ENCODE measurements at regions not wholly inside any gene's neighbourhood (a gene's known extent, or its start where the extent isn't known, plus 50 kb on each side); places are given as distances from the start of the nearest gene placed in this dataset.
"Not testable (repeated sequence)": the region's sequence is repeated elsewhere in the genome, so short reads cannot be mapped to it uniquely, and the experiment has no call there.

- no peak overlapping the region for H3K4me3 ChIP-seq (ENCODE audit: low read length)
- H3K79me2 ChIP-seq (ENCODE audit: low read length), result no peaks in the 10 kb centered on the region
- H3K4me2 ChIP-seq (ENCODE audit: low read depth, low read length), result no peak overlapping the region
- H4K20me1 ChIP-seq (ENCODE audit: insufficient read depth, low read length), result no peaks in the 10 kb centered on the region
- H3K4me1 ChIP-seq (ENCODE audit: low read length), result no peaks in the 10 kb centered on the region
- H2AFZ ChIP-seq (ENCODE audit: low read length), result no peak overlapping the region
- H3K27ac ChIP-seq (ENCODE audit: low read length), result no peak overlapping the region
- no peaks in the 10 kb centered on the region for H3K9me2 ChIP-seq (replicated peaks; ENCODE audit: insufficient read depth, low read length)
- H3K27me3 ChIP-seq (replicated peaks; ENCODE audit: insufficient read depth, low read length), result no peaks in the 10 kb centered on the region
- no peaks in the 10 kb centered on the region for H3K36me3 ChIP-seq (replicated peaks; ENCODE audit: insufficient read depth, low read length)
- no peaks in the 10 kb centered on the region for H3K9me3 ChIP-seq (replicated peaks; ENCODE audit: insufficient read depth, low read length)
- no peaks in the 10 kb centered on the region for H3F3A ChIP-seq (ENCODE audit: insufficient read depth, low read length)
- H3K9ac ChIP-seq (ENCODE audit: low read length), result no peak overlapping the region
- no peak for DNase-seq
- TF ChIP-seq EZH2phosphoT487 (IDR thresholded peaks at IDR 0.05; ENCODE audit: low read length), result no peak
- no peak for TF ChIP-seq CTCF (IDR thresholded peaks at IDR 0.05; ENCODE audit: low read length)
- TF ChIP-seq EZH2 (optimal IDR thresholded peaks at IDR 0.05; ENCODE audit: low read depth, low read length), result no peak
These were observed 57.7 kb upstream of the EP300 start for GRCh38 chr22:41034706-41035105.

GRCh38 chr22:41036924-41037323 lies 55.5 kb upstream of the EP300 start:
- no peaks in the 10 kb centered on the region for H3K27me3 ChIP-seq (replicated peaks; ENCODE audit: insufficient read depth, low read length)
- no peaks in the 10 kb centered on the region for H3K4me1 ChIP-seq (ENCODE audit: low read length)
- no peak overlapping the region for H3K4me3 ChIP-seq (ENCODE audit: low read length)
- H3K36me3 ChIP-seq (replicated peaks; ENCODE audit: insufficient read depth, low read length), result no peaks in the 10 kb centered on the region
- no peak overlapping the region for H2AFZ ChIP-seq (ENCODE audit: low read length)
- no peak for DNase-seq
- no peak overlapping the region for H3K27ac ChIP-seq (ENCODE audit: low read length)
- no peaks in the 10 kb centered on the region for H3K9me2 ChIP-seq (replicated peaks; ENCODE audit: insufficient read depth, low read length)
- no peaks in the 10 kb centered on the region for H3K9me3 ChIP-seq (replicated peaks; ENCODE audit: insufficient read depth, low read length)
- no peaks in the 10 kb centered on the region for H4K20me1 ChIP-seq (ENCODE audit: insufficient read depth, low read length)
- H3K9ac ChIP-seq (ENCODE audit: low read length), result no peak overlapping the region
- H3K4me2 ChIP-seq (ENCODE audit: low read depth, low read length), result no peak overlapping the region
- no peaks in the 10 kb centered on the region for H3K79me2 ChIP-seq (ENCODE audit: low read length)
- TF ChIP-seq EZH2phosphoT487 (IDR thresholded peaks at IDR 0.05; ENCODE audit: low read length) (no peak), CTCF (IDR thresholded peaks at IDR 0.05; ENCODE audit: low read length) (no peak), EZH2 (optimal IDR thresholded peaks at IDR 0.05; ENCODE audit: low read depth, low read length) (no peak)
- no peaks in the 10 kb centered on the region for H3F3A ChIP-seq (ENCODE audit: insufficient read depth, low read length)

- Histone ChIP-seq H3K4me2 (ENCODE audit: low read depth, low read length) (no peak overlapping the region), H3K9me3 (replicated peaks; ENCODE audit: insufficient read depth, low read length) (no peaks in the 10 kb centered on the region), H3K79me2 (ENCODE audit: low read length) (no peaks in the 10 kb centered on the region), H3K27me3 (replicated peaks; ENCODE audit: insufficient read depth, low read length) (no peaks in the 10 kb centered on the region), H3F3A (ENCODE audit: insufficient read depth, low read length) (no peaks in the 10 kb centered on the region), H3K9ac (ENCODE audit: low read length) (no peak overlapping the region), H2AFZ (ENCODE audit: low read length) (no peak overlapping the region), H3K36me3 (replicated peaks; ENCODE audit: insufficient read depth, low read length) (no peaks in the 10 kb centered on the region), H3K4me1 (ENCODE audit: low read length) (no peaks in the 10 kb centered on the region), H3K4me3 (ENCODE audit: low read length) (no peak overlapping the region), H3K27ac (ENCODE audit: low read length) (no peak overlapping the region), H4K20me1 (ENCODE audit: insufficient read depth, low read length) (no peaks in the 10 kb centered on the region), H3K9me2 (replicated peaks; ENCODE audit: insufficient read depth, low read length) (no peaks in the 10 kb centered on the region)
- no peak for DNase-seq
- TF ChIP-seq EZH2 (optimal IDR thresholded peaks at IDR 0.05; ENCODE audit: low read depth, low read length) (no peak), CTCF (IDR thresholded peaks at IDR 0.05; ENCODE audit: low read length) (no peak), EZH2phosphoT487 (IDR thresholded peaks at IDR 0.05; ENCODE audit: low read length) (no peak)
These were observed 53.7 kb upstream of the EP300 start for GRCh38 chr22:41038732-41039131.

- not testable (repeated sequence) for H3K79me2 ChIP-seq (ENCODE audit: low read length); H3F3A ChIP-seq (ENCODE audit: insufficient read depth, low read length); H3K4me2 ChIP-seq (ENCODE audit: low read depth, low read length); H2AFZ ChIP-seq (ENCODE audit: low read length); H4K20me1 ChIP-seq (ENCODE audit: insufficient read depth, low read length); H3K4me3 ChIP-seq (ENCODE audit: low read length); H3K27me3 ChIP-seq (replicated peaks; ENCODE audit: insufficient read depth, low read length); H3K9ac ChIP-seq (ENCODE audit: low read length); H3K9me2 ChIP-seq (replicated peaks; ENCODE audit: insufficient read depth, low read length); H3K4me1 ChIP-seq (ENCODE audit: low read length); H3K36me3 ChIP-seq (replicated peaks; ENCODE audit: insufficient read depth, low read length); H3K9me3 ChIP-seq (replicated peaks; ENCODE audit: insufficient read depth, low read length); DNase-seq; H3K27ac ChIP-seq (ENCODE audit: low read length)
These were observed 52.8 kb upstream of the EP300 start for GRCh38 chr22:41039641-41040040.

Data from MM.1S (cell line).